ENCODE measurements at regions not wholly inside any gene's neighbourhood (a gene's known extent, or its start where the extent isn't known, plus 50 kb on each side); places are given as distances from the start of the nearest gene placed in this dataset.
"Not testable (repeated sequence)": the region's sequence is repeated elsewhere in the genome, so short reads cannot be mapped to it uniquely, and the experiment has no call there.

DNA sequence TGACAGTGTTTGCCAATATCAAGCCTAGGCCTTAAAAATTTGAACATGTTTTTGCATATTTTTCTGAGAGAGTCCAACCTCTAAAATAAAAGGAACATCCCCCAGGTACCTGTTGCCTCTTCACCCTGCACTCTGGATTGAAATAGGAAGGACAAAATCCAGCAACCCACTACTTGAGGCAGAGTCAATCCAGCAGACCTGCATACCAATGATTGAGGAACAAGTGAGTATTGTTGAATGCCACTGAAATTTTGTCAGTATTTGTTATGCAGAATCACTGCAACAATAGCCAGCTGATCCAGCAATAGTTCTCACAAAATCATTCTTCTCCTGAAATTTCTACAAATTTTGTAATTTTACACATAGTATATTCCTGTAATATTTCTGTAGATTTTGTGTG is 460.6 kb upstream of the FOXG1 start:
- H3K27ac Mint-ChIP-seq: no peak overlapping the region
- no peak for ATAC-seq
- no peak for DNase-seq
- H3K27me3 Mint-ChIP-seq: no peaks in the 10 kb centered on the region
- H3K36me3 Mint-ChIP-seq (ENCODE audit: low read depth): no peaks in the 10 kb centered on the region
- no peaks in the 10 kb centered on the region for H3K4me1 Mint-ChIP-seq
- no peak overlapping the region for H3K4me3 Mint-ChIP-seq
- peaks cover 2% of the 10 kb centered on the region for H3K9me3 ChIP-seq (ENCODE audit: control insufficient read depth, low read length, poor library complexity, severe bottlenecking)

DNA sequence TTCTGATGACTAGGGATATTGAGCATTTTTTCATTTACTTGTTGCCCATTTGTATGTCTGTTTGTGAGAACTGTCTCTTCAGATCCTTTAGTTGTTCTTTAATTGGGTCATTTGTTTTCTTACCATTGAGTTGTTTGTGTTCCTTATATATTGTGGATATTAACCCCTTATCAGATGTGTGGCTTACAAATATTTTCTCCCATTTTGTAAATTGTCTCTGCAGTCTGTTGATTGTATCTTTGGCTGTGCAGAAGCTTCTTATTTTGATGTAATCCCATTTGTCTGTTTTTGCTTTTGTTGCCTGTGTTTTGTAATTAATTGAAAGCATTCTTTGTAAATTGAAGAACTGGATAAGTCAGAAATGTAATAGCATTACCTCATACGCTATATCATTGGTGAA is 459.1 kb upstream of the FOXG1 start:
- Mint-ChIP-seq H3K27ac (no peak overlapping the region), H3K36me3 (ENCODE audit: low read depth) (no peaks in the 10 kb centered on the region), H3K4me1 (no peaks in the 10 kb centered on the region), H3K4me3 (no peak overlapping the region), H3K27me3 (no peaks in the 10 kb centered on the region)
- DNase-seq: no peak
- H3K9me3 ChIP-seq (ENCODE audit: control insufficient read depth, low read length, poor library complexity, severe bottlenecking): no peaks in the 10 kb centered on the region
- ATAC-seq: no peak

GRCh38 chr14:28308734-28309133 is 457.9 kb upstream of the FOXG1 start:
- no peaks in the 10 kb centered on the region for H3K9me3 ChIP-seq (ENCODE audit: control insufficient read depth, low read length, poor library complexity, severe bottlenecking)
- no peak for DNase-seq
- Mint-ChIP-seq H3K36me3 (ENCODE audit: low read depth) (no peaks in the 10 kb centered on the region), H3K27me3 (no peaks in the 10 kb centered on the region), H3K4me1 (no peaks in the 10 kb centered on the region), H3K27ac (no peak overlapping the region), H3K4me3 (no peak overlapping the region)
- ATAC-seq: no peak

DNA sequence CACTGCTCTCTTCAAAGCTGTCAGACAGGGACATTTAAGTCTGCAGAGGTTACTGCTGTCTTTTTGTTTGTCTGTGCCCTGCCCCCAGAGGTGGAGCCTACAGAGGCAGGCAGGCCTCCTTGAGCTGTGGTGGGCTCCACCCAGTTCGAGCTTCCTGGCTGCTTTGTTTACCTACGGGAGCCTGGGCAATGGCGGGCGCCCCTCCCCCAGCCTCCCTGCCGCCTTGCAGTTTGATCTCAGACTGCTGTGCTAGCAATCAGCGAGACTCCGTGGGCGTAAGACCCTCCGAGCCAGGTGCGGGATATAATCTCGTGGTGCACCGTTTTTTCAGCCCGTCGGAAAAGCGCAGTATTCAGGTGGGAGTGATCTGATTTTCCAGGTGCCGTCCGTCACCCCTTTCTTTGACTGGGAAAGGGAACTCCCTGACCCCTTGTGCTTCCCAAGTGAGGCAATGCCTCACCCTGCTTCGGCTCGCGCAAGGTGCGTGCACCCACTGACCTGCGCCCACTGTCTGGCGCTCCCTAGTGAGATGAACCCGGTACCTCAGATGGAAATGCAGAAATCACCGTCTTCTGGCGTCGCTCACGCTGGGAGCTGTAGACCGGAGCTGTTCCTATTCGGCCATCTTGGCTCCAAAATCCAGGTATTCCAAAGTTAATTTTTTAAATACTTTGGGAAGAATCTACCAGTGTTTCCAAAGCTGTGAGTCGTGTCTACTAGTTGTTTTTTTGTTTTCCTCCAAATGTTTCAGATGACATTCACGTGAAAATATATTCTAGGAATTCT is 448.5 kb upstream of the FOXG1 start:
- H3K27me3 Mint-ChIP-seq; H3K4me1 Mint-ChIP-seq; H3K4me3 Mint-ChIP-seq; DNase-seq; H3K27ac Mint-ChIP-seq; ATAC-seq; H3K9me3 ChIP-seq (ENCODE audit: control insufficient read depth, low read length, poor library complexity, severe bottlenecking); H3K36me3 Mint-ChIP-seq (ENCODE audit: low read depth): not testable (repeated sequence)

DNA sequence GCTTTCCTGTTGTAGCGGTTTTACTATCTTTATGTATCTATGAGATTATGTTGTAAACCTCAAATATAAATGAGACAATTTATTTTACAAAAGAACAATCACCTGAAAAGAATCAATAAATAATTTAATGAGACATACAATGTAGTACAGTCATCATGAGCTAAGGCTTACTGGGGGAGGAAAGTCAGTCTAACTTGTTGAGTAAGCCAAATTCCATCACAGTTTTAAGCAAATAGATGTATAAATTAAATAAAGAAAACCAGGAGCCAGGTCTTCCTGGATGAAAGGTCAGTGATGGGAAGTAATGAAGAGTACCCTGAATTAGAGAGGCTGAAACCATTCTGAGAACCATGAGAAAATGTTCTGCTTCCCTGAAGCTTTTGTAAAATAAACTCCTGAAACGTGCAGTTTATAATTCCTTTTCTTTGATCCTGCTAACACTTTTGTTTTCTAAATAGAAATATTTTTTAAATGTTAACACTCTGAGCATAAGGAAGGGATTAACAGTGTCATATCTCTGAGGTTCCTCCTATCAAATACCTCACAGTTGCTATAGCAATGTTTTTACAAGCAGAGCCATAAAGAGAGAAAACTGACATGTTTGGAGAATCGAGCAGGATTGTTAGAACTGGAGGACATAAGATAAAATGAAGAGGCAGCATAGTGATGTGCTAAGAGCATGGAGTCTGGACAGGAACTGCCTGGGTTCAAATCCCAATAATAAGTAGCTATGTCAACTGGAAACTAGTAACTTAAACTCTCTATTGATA is 444.9 kb upstream of the FOXG1 start:
- H3K4me3 Mint-ChIP-seq: no peak overlapping the region
- no peak for ATAC-seq
- no peak overlapping the region for H3K27ac Mint-ChIP-seq
- peaks cover 3% of the 10 kb centered on the region for H3K9me3 ChIP-seq (ENCODE audit: control insufficient read depth, low read length, poor library complexity, severe bottlenecking)
- H3K4me1 Mint-ChIP-seq: no peaks in the 10 kb centered on the region
- no peaks in the 10 kb centered on the region for H3K27me3 Mint-ChIP-seq
- DNase-seq: no peak
- H3K36me3 Mint-ChIP-seq (ENCODE audit: low read depth): no peaks in the 10 kb centered on the region

GRCh38 chr14:28323366-28323765 is 443.2 kb upstream of the FOXG1 start:
- no peaks in the 10 kb centered on the region for H3K27me3 Mint-ChIP-seq
- DNase-seq (no peak), ATAC-seq (no peak)
- H3K4me1 Mint-ChIP-seq: no peaks in the 10 kb centered on the region
- no peak overlapping the region for H3K4me3 Mint-ChIP-seq
- no peaks in the 10 kb centered on the region for H3K36me3 Mint-ChIP-seq (ENCODE audit: low read depth)
- no peak overlapping the region for H3K27ac Mint-ChIP-seq
- H3K9me3 ChIP-seq (ENCODE audit: control insufficient read depth, low read length, poor library complexity, severe bottlenecking): peaks cover 3% of the 10 kb centered on the region

DNA sequence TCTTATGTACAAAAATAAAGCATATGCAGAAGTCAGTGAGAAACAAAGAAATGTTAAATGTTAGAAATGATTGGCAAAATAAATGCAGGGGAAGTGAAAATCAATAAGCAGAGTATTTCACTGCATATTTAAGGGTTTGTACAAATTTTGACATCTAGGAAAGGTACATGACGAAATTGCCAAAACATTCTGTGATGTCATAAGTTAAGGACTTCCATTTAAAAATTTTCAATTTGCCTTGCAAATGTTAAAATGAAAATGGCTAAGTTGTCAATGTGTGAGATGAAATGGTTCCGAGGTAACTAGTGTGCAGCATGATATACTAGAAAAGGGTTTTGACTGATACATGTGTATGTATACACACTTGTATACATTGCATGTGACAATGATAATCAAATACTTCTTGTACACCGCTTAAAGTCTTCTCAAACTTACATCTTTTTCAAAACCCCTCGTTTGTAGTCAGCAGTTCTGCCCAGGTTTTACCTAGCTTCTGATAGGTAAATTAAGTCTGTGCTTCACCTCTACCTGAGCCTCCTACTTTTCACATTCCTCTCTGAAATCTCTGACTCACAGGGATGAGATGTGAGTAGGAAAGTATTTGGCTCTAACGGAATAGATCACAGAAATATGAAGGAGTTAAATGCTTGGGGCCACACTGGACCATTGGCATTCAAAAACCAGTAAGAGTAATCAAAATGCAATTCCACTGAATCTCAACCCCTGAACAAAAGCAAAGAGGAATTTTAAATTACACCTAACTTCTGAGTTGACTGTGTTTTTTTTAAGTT is 442.4 kb upstream of the FOXG1 start:
- no peak for ATAC-seq
- no peaks in the 10 kb centered on the region for H3K27me3 Mint-ChIP-seq

GRCh38 chr14:28340816-28341215 is 425.8 kb upstream of the FOXG1 start:
- no peaks in the 10 kb centered on the region for H3K9me3 ChIP-seq (ENCODE audit: control insufficient read depth, low read length, poor library complexity, severe bottlenecking)
- Mint-ChIP-seq H3K36me3 (ENCODE audit: low read depth) (no peaks in the 10 kb centered on the region), H3K27me3 (no peaks in the 10 kb centered on the region), H3K4me3 (no peak overlapping the region), H3K27ac (no peak overlapping the region), H3K4me1 (no peaks in the 10 kb centered on the region)
- ATAC-seq (no peak), DNase-seq (no peak)

More for the DNA sequence above, 442.4 kb upstream of the FOXG1 start:
- H3K4me3 Mint-ChIP-seq: no peak overlapping the region
- H3K27ac Mint-ChIP-seq: no peak overlapping the region
- peaks cover 3% of the 10 kb centered on the region for H3K9me3 ChIP-seq (ENCODE audit: control insufficient read depth, low read length, poor library complexity, severe bottlenecking)
- DNase-seq: no peak
- no peaks in the 10 kb centered on the region for H3K4me1 Mint-ChIP-seq
- no peaks in the 10 kb centered on the region for H3K36me3 Mint-ChIP-seq (ENCODE audit: low read depth)

- no peak overlapping the region for H3K4me3 Mint-ChIP-seq
- ATAC-seq (no peak), DNase-seq (no peak)
- no peaks in the 10 kb centered on the region for H3K4me1 Mint-ChIP-seq
- no peaks in the 10 kb centered on the region for H3K36me3 Mint-ChIP-seq (ENCODE audit: low read depth)
- H3K27ac Mint-ChIP-seq: no peak overlapping the region
- H3K27me3 Mint-ChIP-seq: no peaks in the 10 kb centered on the region
- no peaks in the 10 kb centered on the region for H3K9me3 ChIP-seq (ENCODE audit: control insufficient read depth, low read length, poor library complexity, severe bottlenecking)
Observed at GRCh38 chr14:28344381-28344780, 422.2 kb upstream of the FOXG1 start.

- no peaks in the 10 kb centered on the region for H3K9me3 ChIP-seq (ENCODE audit: control insufficient read depth, low read length, poor library complexity, severe bottlenecking)
- H3K36me3 Mint-ChIP-seq (ENCODE audit: low read depth): no peaks in the 10 kb centered on the region
- no peaks in the 10 kb centered on the region for H3K4me1 Mint-ChIP-seq
- no peak for DNase-seq
- no peak for ATAC-seq
- H3K27me3 Mint-ChIP-seq: no peaks in the 10 kb centered on the region
- H3K27ac Mint-ChIP-seq: no peak overlapping the region
- no peak overlapping the region for H3K4me3 Mint-ChIP-seq
Observed at GRCh38 chr14:28348797-28349196, 417.8 kb upstream of the FOXG1 start.

DNA sequence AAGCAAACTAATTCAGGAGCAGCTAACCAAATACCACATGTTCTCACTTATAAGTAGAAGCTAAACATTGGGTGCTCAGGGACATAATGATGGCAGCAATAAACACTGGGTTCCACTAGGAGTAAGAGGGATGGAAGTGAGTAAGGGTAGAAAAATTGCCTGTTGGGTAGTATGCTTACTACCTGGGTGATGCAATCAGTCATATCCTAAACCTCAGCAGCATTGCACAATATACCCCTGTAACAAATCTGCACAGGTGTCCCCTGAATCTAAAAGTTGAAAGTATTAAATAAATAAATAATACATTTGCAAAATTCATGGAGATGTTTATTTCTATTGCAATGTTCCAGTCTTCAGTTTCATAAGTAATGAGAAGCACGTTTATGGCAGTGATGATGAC is 409.8 kb upstream of the FOXG1 start:
- ATAC-seq: no peak
- Mint-ChIP-seq H3K36me3 (ENCODE audit: low read depth) (no peaks in the 10 kb centered on the region), H3K4me3 (no peak overlapping the region)

GRCh38 chr14:28361486-28361885 is 405.1 kb upstream of the FOXG1 start:
- no peak overlapping the region for H3K4me3 Mint-ChIP-seq
- ATAC-seq (no peak), DNase-seq (no peak)
- H3K27me3 Mint-ChIP-seq: no peaks in the 10 kb centered on the region
- no peaks in the 10 kb centered on the region for H3K36me3 Mint-ChIP-seq (ENCODE audit: low read depth)
- H3K4me1 Mint-ChIP-seq: no peaks in the 10 kb centered on the region
- H3K9me3 ChIP-seq (ENCODE audit: control insufficient read depth, low read length, poor library complexity, severe bottlenecking): no peaks in the 10 kb centered on the region
- H3K27ac Mint-ChIP-seq: no peak overlapping the region

More for the DNA sequence above, 409.8 kb upstream of the FOXG1 start:
- no peaks in the 10 kb centered on the region for H3K27me3 Mint-ChIP-seq
- no peaks in the 10 kb centered on the region for H3K4me1 Mint-ChIP-seq
- H3K9me3 ChIP-seq (ENCODE audit: control insufficient read depth, low read length, poor library complexity, severe bottlenecking): no peaks in the 10 kb centered on the region
- no peak for DNase-seq
- H3K27ac Mint-ChIP-seq: no peak overlapping the region

GRCh38 chr14:28365510-28365909 is 401.1 kb upstream of the FOXG1 start:
- Mint-ChIP-seq H3K27ac (no peak overlapping the region), H3K4me3 (no peak overlapping the region), H3K36me3 (ENCODE audit: low read depth) (no peaks in the 10 kb centered on the region), H3K4me1 (no peaks in the 10 kb centered on the region), H3K27me3 (no peaks in the 10 kb centered on the region)
- no peaks in the 10 kb centered on the region for H3K9me3 ChIP-seq (ENCODE audit: control insufficient read depth, low read length, poor library complexity, severe bottlenecking)
- no peak for DNase-seq
- ATAC-seq: no peak

Data from T-helper 17 cell (primary cell).